22Rv1 (cell line): ENCODE measurements at regions not wholly inside any gene's neighbourhood (a gene's known extent, or its start where the extent isn't known, plus 50 kb on each side); places are given as distances from the start of the nearest gene placed in this dataset.

Source experiments
- H3K27ac ChIP-seq: fragments of 450-650 bp; 2 replicates; pipeline ENCODE4 v1.5.1; 2017
- CTCF ChIP-seq: fragments of 450-650 bp; IDR thresholded peaks from 2 replicates; pipeline ENCODE4 v1.5.1; 2017; ENCODE audit warnings: mild to moderate bottlenecking
- ZFX ChIP-seq: fragments of 450-650 bp; IDR thresholded peaks from 2 replicates; pipeline ENCODE4 v1.6.1; 2017; ENCODE audit warnings: antibody characterized with exemption, borderline replicate concordance

GRCh38 chr12:83343767-83344166 is 657.1 kb downstream of the TMTC2 start:
- no peak for TF ChIP-seq ZFX
- no peak for TF ChIP-seq CTCF

DNA sequence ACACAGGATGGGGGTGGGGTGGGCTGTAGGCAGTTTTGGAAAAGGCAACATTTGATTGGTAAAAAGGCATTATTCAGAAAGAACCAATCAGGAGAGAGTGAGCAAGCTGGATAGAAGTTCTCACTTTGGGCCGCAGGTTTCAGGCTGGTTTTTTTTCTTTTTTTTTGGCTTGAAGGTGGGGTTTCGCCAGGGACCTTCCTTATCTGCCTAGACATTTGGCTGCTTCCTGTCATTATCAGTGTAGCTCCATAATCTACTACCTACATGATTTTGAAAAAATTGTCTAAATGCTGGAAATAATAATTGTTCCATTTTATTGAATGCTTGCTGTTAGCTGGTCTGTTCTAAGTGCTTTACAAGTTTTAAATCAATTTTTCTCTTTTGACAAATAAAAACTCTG is 649.0 kb downstream of the TMTC2 start:
- H3K27ac ChIP-seq = no peak overlapping the region
- no peak for TF ChIP-seq ZFX
- no peak for TF ChIP-seq CTCF

More at GRCh38 chr12:83343767-83344166, 657.1 kb downstream of the TMTC2 start:
- no peak overlapping the region for H3K27ac ChIP-seq

DNA sequence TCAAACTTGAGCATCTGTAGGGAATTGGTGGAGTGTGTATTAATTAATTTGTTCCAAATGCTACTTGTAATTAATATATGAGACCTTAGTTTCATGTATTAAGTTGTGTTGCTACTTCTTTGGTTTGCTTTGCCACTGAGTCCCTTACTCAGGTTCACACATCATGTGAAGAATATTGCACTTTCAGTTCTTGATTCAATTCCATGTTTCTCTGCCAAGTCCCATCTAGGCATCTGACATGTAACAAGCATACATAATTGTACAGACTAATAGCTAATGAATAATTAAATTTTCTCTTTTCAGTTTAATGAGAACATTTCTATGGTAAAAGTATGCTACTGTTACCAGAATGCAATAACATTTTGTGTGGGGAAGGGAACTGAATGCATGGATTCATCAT is 640.0 kb downstream of the TMTC2 start:
- TF ChIP-seq ZFX (no peak), CTCF (no peak)
- no peak overlapping the region for H3K27ac ChIP-seq

DNA sequence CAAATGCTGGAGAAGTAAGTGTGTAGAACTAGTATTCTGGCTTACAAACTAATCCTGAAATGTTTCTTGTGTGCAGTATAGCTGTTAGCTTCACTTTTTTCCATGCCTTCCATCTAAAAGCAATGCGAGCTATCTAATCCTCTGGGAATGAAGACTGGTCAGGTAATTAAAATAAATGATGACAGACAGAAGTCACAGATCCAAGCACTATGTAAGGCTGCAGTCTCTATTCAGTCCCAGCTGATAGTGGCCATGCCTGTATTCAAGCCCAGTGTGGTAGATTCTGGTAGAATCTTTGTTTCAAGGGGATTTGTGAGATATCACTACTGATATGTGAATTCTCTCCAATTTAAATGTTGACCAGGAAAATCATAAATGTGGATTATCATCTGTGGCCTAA is 637.2 kb downstream of the TMTC2 start:
- no peak overlapping the region for H3K27ac ChIP-seq
- no peak for TF ChIP-seq ZFX
- TF ChIP-seq CTCF = no peak

DNA sequence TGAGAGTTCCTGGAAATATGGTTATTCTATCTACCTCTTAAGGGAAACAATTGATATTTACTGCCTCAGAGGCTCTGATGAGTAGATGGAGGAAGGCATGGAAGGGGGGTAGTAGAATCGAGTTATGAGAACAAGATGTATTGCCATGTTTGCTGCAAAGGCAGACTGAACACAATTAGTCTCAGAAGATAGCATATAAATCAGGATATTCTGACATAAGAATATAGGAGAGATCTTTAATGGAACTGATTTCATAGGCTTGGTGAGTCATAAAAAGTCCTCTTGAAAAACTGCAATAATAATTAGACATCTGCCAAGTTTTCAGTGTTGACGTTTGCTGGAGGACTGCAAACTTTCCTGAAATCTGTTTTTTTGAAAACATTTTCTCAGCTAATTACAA is 636.1 kb downstream of the TMTC2 start:
- TF ChIP-seq ZFX = no peak
- no peak for TF ChIP-seq CTCF
- H3K27ac ChIP-seq = no peak overlapping the region

DNA sequence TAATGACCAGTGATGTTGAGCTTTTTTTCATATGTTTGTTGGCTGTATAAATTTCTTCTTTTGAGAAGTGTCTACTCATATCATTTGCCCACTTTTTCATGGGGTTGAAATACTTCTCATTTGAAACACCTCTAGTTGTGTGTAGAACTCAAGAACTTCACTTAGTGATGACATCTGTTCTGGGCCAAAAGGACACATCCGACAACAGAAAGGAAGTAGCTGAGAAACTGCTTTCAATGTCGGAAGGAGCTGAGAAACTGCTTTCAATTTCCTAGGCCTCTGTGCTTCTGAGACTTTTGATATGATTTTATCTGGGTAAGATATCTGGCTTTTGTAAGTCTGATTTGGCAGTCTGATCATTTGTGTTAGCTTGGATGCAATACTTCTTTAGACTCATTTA is 635.3 kb downstream of the TMTC2 start:
- TF ChIP-seq ZFX = no peak
- no peak for TF ChIP-seq CTCF
- no peak overlapping the region for H3K27ac ChIP-seq

DNA sequence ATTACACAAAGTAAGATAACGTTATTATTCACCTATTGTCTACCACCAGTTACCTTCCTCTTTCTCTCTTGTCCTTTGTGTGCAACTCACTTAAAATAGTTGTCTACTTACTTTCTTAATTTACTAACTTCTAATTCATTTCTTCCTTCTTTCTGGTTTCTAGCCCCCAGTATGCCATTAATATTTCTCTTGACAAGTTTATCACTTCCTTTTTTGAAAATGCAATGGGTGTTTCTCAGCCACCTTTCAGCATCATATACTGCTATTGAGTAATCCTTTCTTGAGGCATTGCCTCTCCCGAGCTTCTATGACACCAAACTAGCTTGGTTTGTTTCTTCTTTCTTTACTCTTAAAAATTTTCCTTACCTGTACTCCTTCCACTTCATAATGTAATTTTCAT is 633.6 kb downstream of the TMTC2 start:
- no peak overlapping the region for H3K27ac ChIP-seq
- TF ChIP-seq CTCF (no peak), ZFX (no peak)
